ENCODE measurements at regions not wholly inside any gene's neighbourhood (a gene's known extent, or its start where the extent isn't known, plus 50 kb on each side); places are given as distances from the start of the nearest gene placed in this dataset.

GRCh38 chr16:85982563-85982939, 83.6 kb downstream of the IRF8 start:
- intact Hi-C loops (cut with micrococcal nuclease), result loop anchor here (2.0 to 10.0 kb wide), 5 partner anchors 35 to 80 kb away; no protein-coding TSS in a partner anchor
- 0% methylated on average over 22 of the region's 23 CpGs for WGBS (ENCODE audit: insufficient coverage)
- H3K36me3 Mint-ChIP-seq, result no peaks in the 10 kb centered on the region
- no peaks in the 10 kb centered on the region for H4K20me1 ChIP-seq (ENCODE audit: insufficient read depth, low read length)
- H3K4me3 Mint-ChIP-seq, result peak overlapping the region; percentile 64 to 73
- peak overlapping the region; percentile 65 for H3K4me2 ChIP-seq (replicated peaks; ENCODE audit: extremely low read depth, low read length, poor library complexity, severe bottlenecking)
- no peak for TF ChIP-seq CTCF (IDR thresholded peaks at IDR 0.05)
- H3K36me3 ChIP-seq (replicated peaks in 1 of 2; ENCODE audit: control insufficient read depth in 1 of 2, insufficient read depth in 2 of 2, low read length in 2 of 2), result no peaks in the 10 kb centered on the region
- H3K4me1 ChIP-seq (ENCODE audit: control insufficient read depth in 1 of 2, insufficient read depth in 2 of 2, low read length in 2 of 2), result peaks cover 100% of the 10 kb centered on the region in 2 donors
- peaks cover 0 to 3% (median 0%) of the 10 kb centered on the region in 3 donors for H3K27me3 Mint-ChIP-seq (ENCODE audit: low read depth in 3 of 3)
- H3K79me2 ChIP-seq (ENCODE audit: insufficient read depth, low read length), result peaks cover 36% of the 10 kb centered on the region
- peaks cover 0 to 2% (median 0%) of the 10 kb centered on the region in 7 donors for H3K9me3 Mint-ChIP-seq
- H3K27ac Mint-ChIP-seq, result peak overlapping the region; percentile 95 to 99 (median 98)
- DNase-seq, result peak; percentile 90 to 93 (median 90)
- peaks cover 99% of the 10 kb centered on the region for H3K4me1 Mint-ChIP-seq
- peak overlapping the region; percentile 35 for H2AFZ ChIP-seq (ENCODE audit: insufficient read depth, low read depth, low read length, poor library complexity, severe bottlenecking)
- H3K27me3 ChIP-seq (ENCODE audit: control insufficient read depth in 2 of 2, insufficient read depth in 2 of 2, low read length in 2 of 2), result no peaks in the 10 kb centered on the region
- peak overlapping the region; percentile 94 to 97 for H3K27ac ChIP-seq (ENCODE audit: low read depth in 1 of 2, low read length in 2 of 2)
- H3K9me3 ChIP-seq (replicated peaks in 1 of 2; ENCODE audit: control insufficient read depth in 1 of 2, insufficient read depth in 1 of 2, low read length in 2 of 2), result no peaks in the 10 kb centered on the region
- peak overlapping the region in 1 of 3 experiments; percentile 58 for H3K4me3 ChIP-seq (replicated peaks in 1 of 3; ENCODE audit: low read depth in 2 of 3, low read length in 3 of 3)
- H3K9ac ChIP-seq (ENCODE audit: insufficient read depth, low read length, poor library complexity, severe bottlenecking), result peak overlapping the region; percentile 67

- H3K36me3 Mint-ChIP-seq, result no peaks in the 10 kb centered on the region
- Histone ChIP-seq H4K20me1 (ENCODE audit: insufficient read depth, low read length) (no peaks in the 10 kb centered on the region), H3K36me3 (replicated peaks in 1 of 2; ENCODE audit: control insufficient read depth in 1 of 2, insufficient read depth in 2 of 2, low read length in 2 of 2) (no peaks in the 10 kb centered on the region), H3K4me3 (replicated peaks in 1 of 3; ENCODE audit: low read depth in 2 of 3, low read length in 3 of 3) (peak overlapping the region in 1 of 3 experiments; percentile 58), H3K79me2 (ENCODE audit: insufficient read depth, low read length) (peaks cover 36% of the 10 kb centered on the region), H3K9ac (ENCODE audit: insufficient read depth, low read length, poor library complexity, severe bottlenecking) (peak overlapping the region; percentile 67), H3K9me3 (replicated peaks in 1 of 2; ENCODE audit: control insufficient read depth in 1 of 2, insufficient read depth in 1 of 2, low read length in 2 of 2) (no peaks in the 10 kb centered on the region), H3K27me3 (ENCODE audit: control insufficient read depth in 2 of 2, insufficient read depth in 2 of 2, low read length in 2 of 2) (no peaks in the 10 kb centered on the region), H3K27ac (ENCODE audit: low read depth in 1 of 2, low read length in 2 of 2) (peak overlapping the region; percentile 94 to 97), H3K4me2 (replicated peaks; ENCODE audit: extremely low read depth, low read length, poor library complexity, severe bottlenecking) (peak overlapping the region; percentile 65), H2AFZ (ENCODE audit: insufficient read depth, low read depth, low read length, poor library complexity, severe bottlenecking) (peak overlapping the region; percentile 66), H3K4me1 (ENCODE audit: control insufficient read depth in 1 of 2, insufficient read depth in 2 of 2, low read length in 2 of 2) (peaks cover 95% of the 10 kb centered on the region in 2 donors)
- H3K4me1 Mint-ChIP-seq, result peaks cover 94% of the 10 kb centered on the region
- peak overlapping the region; percentile 64 to 73 for H3K4me3 Mint-ChIP-seq
- H3K27me3 Mint-ChIP-seq (ENCODE audit: low read depth in 3 of 3), result peaks cover 0 to 3% (median 0%) of the 10 kb centered on the region in 3 donors
- peaks cover 0 to 2% (median 0%) of the 10 kb centered on the region in 7 donors for H3K9me3 Mint-ChIP-seq
- TF ChIP-seq CTCF (IDR thresholded peaks at IDR 0.05), result no peak
- DNase-seq, result no peak
- peak overlapping the region; percentile 95 to 99 (median 98) for H3K27ac Mint-ChIP-seq
- intact Hi-C loops (cut with micrococcal nuclease), result loop anchor here (2.0 to 10.0 kb wide), 5 partner anchors 34 to 80 kb away; no protein-coding TSS in a partner anchor
- 61% methylated on average over 4 of the region's 12 CpGs for WGBS (ENCODE audit: insufficient coverage)
These were observed 84.1 kb downstream of the IRF8 start for GRCh38 chr16:85983064-85983463.
